Suprapubic skin (tissue), 4 donors: ENCODE measurements at regions not wholly inside any gene's neighbourhood (a gene's known extent, or its start where the extent isn't known, plus 50 kb on each side); places are given as distances from the start of the nearest gene placed in this dataset.

ENCODE experiments used
- EP300 ChIP-seq: sonication (generic); formaldehyde crosslinking; IDR thresholded peaks from one replicate; pipeline ENCODE4 v1.6.1; 2017; ENCODE audit warnings: antibody characterized with exemption
- POLR2A ChIP-seq, 2 donors: fragments of 450-650 bp; IDR thresholded peaks; one replicate each; pipeline ENCODE4 v1.6.1; 2017; ENCODE audit warnings: antibody characterized with exemption in 2 of 2, mild to moderate bottlenecking in 2 of 2, moderate library complexity in 2 of 2
- POLR2AphosphoS5 ChIP-seq, 3 donors: sonication (generic); formaldehyde crosslinking; IDR thresholded peaks; one replicate each; pipeline ENCODE4 v1.6.1; 2017; ENCODE audit warnings: antibody characterized with exemption in 3 of 3
- TF ChIP-seq, protein P1 (sequence below), 2 donors: fragments of 200-600 bp in 1 of 2; fragments of 450-650 bp in 1 of 2; sonication (generic) in 1 of 2; IDR thresholded peaks; one replicate each; pipeline ENCODE4 v1.5.1; 2016 to 2019; ENCODE audit warnings: antibody characterized with exemption in 2 of 2, mild to moderate bottlenecking in 1 of 2, moderate library complexity in 1 of 2

DNA sequence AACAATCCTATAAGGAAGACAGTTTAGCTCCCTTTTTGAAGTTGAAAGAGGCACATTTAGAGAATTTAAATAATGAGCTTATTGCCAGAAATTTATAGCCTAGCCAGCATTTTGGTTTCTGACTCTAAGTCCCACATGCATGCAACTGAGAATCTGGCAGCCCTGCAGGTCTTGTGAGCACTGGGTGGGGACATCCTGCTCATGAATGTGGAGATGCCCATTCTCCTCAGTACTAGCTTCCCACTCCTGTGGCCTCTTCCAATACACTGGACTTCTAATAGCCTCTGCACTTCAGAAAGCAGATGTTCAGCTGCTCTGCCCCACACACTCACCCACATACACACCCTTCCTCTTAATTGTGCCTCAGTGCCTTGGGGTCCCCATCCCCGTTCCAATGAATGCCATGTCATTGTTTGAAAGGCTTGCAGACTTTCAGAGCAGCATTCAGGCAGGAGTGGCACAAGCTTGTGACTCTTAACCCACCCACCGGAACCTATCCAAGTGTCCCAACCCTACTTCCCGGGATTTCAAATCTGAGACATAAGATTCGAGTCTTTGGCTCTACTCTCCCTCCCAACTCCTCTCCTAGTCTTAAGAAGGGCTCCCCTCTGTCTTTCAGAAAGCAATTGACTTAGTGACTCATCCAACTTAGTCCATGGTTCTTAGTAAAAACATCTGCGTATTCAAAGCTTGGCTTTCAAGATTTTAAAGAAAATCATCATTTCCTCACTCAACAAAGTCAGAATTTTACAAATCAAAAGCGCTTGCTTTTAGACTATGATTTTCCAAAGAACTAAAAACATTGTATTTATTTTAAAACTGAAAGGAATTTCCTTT, 80.0 kb upstream of the FREM2 start:
- TF ChIP-seq, protein P1, sequence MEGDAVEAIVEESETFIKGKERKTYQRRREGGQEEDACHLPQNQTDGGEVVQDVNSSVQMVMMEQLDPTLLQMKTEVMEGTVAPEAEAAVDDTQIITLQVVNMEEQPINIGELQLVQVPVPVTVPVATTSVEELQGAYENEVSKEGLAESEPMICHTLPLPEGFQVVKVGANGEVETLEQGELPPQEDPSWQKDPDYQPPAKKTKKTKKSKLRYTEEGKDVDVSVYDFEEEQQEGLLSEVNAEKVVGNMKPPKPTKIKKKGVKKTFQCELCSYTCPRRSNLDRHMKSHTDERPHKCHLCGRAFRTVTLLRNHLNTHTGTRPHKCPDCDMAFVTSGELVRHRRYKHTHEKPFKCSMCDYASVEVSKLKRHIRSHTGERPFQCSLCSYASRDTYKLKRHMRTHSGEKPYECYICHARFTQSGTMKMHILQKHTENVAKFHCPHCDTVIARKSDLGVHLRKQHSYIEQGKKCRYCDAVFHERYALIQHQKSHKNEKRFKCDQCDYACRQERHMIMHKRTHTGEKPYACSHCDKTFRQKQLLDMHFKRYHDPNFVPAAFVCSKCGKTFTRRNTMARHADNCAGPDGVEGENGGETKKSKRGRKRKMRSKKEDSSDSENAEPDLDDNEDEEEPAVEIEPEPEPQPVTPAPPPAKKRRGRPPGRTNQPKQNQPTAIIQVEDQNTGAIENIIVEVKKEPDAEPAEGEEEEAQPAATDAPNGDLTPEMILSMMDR (IDR thresholded peaks at IDR 0.05): no peak
- TF ChIP-seq EP300 (no peak), POLR2A (IDR thresholded peaks at IDR 0.05) (no peak), POLR2AphosphoS5 (IDR thresholded peaks at IDR 0.05) (no peak)
